GM19468 (cell line): ENCODE measurements at regions not wholly inside any gene's neighbourhood (a gene's known extent, or its start where the extent isn't known, plus 50 kb on each side); places are given as distances from the start of the nearest gene placed in this dataset.
"Not testable (repeated sequence)": the region's sequence is repeated elsewhere in the genome, so short reads cannot be mapped to it uniquely, and the experiment has no call there.

Source experiments
- ATAC-seq: cut with Tn5 transposase; IDR thresholded peaks from one replicate; pipeline ENCODE4 v1.9.1; 2021; ENCODE audit warnings: mild to moderate bottlenecking, moderate library complexity, moderate number of reproducible peaks; ENCODE audit not compliant: unreplicated experiment; ENCODE audit errors: extremely low read depth

GRCh38 chr6:15938107-15938506, 190.8 kb upstream of the MYLIP start:
- no peak for ATAC-seq

GRCh38 chr6:15937602-15938001, 191.3 kb upstream of the MYLIP start:
- ATAC-seq = no peak

DNA sequence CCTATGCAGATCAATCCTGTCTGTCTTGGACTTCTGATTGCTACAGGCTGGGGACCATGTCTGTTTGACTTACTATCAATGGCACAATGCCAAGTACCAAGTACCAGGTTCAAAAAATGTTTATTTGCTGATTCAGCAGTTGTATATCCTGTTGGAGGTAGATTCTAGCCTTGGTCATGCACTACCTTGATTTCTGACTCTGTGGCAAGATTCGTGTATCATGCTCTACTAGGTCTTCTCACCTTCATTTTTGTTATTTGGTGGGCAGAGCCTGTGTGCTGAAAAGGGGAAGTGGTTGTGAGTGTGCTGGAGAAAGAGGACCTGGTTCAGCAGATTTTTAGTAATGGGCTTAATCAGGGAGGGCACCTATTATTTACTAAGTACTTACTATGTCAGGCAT, 192.4 kb upstream of the MYLIP start:
- peak; percentile 72 for ATAC-seq

- no peak for ATAC-seq
Observed at GRCh38 chr6:15935661-15936060, 193.2 kb upstream of the MYLIP start.

DNA sequence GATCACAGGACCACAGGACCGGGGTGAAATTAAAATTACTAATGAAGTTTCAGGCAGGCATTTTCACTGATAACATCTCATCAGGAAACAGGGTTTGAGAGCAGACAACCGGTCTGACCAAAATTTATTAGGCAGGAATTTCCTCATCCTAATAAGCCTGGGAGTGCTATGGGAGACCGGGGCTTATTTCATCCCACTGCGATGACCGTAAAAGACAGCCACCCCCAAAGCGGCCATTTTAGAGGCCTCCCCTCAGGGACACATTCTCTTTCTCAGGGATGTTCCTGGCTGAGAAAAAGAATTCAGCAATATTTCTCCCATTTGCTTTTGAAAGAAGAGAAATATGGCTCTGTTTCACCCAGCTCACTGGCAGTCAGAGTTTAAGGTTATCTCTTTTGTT, 197.2 kb upstream of the MYLIP start:
- ATAC-seq = not testable (repeated sequence)

- ATAC-seq = no peak
Observed at GRCh38 chr6:15930207-15930606, 198.7 kb upstream of the MYLIP start.

DNA sequence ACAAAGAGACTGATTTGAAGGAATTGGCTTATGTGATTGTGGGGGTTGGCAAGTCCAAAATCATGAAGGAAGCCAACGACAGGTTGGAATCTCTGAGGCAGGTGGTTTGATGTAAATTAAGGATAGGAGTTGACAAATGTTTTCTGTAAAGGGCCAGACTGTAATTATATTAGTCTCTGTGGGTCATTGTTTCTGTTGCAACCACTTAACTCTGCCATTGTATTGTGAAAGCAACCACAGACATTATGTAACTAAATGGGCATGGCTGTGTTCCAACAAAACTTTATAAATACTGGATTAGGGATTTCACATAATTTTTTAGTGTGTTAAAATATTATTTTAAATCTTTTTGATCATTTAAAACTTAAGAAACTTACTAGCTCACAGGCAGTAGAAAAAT, 199.2 kb upstream of the MYLIP start:
- no peak for ATAC-seq

DNA sequence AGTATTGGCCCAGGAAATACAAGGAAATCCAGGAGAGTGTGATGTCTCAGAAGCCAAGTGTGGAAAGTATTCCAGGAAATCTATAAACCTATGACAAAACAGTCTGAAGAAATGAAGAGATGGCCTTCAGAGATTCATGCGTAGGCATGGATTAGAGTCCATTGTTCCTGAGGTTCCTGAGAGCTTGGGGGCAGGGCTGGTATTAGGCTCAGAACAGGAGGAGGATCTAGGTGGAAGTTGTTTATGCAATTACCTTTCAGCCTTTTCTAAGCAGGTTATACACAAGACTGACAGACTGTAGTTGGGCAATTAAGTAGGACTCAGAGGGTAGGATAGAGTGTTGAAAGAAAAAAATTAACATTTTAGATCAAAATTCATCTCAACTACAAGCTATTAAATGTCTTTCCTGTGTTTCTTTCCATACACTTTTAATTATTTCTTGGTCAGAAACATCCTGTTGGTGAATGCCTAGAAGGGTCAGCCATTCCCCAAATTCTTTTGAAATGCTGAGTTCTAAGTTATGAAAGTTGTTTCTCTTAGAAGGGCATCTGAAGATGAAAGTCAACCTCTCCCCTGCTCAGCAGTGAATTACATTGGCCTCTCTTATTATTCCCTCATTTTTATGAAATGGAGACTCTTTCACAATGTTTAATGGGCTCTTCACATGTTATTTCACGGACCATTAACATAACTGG, 201.2 kb upstream of the MYLIP start:
- ATAC-seq = no peak

DNA sequence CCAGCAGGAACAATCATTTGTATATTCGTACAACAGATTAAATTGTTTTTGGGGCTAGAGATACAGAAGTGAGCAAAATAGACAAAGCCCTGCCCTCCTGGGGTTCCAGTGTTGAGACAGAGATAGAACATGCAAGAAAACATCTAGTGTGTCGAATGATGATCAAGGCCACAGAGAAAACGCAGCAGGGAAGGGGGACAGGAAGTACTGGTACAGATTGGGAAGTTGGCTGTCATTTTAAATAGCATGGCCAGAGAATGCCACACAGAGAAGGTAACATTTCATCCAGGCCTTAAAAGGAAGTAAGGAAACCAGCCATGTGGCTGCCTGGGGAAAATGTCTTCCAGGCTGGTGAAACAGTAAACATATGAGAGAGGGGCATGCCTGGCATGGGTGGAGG, 202.6 kb upstream of the MYLIP start:
- no peak for ATAC-seq

DNA sequence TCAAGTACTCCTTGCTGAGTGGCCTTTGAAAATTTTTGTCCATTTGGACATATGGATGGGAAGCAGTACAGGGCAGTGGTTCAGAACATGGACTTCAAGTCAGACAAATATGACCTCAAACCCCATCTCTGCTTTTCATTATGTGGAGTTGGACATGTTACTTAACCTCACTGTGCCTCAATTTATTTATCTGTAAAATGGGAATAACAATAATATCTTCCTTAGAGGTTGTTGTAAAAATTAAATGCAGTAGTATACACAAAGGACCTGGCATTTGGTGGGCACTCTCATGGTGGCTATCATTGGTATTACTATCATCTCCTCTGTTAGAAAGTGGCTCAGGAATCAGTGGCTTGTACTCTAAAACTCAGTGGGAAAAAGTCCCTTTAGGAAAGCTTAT, 204.0 kb upstream of the MYLIP start:
- no peak for ATAC-seq

DNA sequence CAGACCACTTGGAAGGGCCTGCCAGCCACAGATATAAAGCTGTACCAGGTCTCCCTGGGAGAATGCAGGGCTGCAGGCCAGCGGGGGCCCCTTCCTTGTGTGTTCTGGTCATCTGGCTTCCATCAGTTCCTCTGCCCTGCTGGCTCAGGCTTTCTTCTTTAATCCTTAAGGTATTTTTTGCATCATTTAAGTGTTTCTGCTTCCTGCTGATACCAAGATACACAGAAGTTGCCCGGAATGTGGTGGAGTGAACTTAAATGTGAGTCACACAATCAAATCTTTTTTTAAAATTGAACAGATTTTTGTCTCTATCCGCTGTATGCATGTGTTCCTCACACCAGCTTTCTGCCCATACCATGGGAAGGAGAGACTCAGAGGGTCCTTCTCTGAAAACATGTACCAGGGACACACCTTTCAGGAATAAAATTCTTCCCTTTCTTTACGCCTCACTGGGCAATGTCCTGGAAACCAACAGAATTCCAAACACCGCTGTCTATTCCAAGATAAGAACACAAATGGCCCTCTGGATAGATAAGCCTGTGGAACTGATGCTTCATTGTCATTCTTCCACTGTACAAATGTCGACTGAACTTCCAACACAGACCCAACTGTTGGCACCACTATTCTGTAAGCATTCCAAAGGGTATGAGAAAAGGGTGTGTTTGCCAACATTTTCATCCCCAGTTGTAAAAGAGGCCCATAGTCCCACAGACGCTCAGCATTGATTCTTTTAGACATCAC, 206.2 kb upstream of the MYLIP start:
- ATAC-seq = no peak

DNA sequence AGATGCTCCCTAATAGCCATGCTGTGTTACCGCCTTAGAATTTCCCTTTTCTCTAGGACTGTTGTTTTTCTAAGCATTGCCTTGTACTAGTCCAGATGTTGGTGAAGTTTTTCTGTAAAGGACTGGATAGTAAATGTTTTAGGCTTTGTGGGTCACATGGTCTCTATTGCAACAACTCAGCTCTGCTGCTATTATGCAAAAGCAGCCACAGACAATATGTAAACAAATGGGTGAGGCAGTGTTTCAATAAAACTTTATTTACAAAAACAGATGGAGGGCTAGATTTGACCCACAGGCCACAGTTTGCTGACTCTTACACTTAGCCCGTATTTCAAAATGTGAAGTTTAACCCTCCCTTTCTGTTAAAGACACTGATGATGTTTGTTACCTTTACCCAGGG, 207.6 kb upstream of the MYLIP start:
- ATAC-seq = no peak

- no peak for ATAC-seq
Observed at GRCh38 chr6:15916581-15916980, 212.3 kb upstream of the MYLIP start.

DNA sequence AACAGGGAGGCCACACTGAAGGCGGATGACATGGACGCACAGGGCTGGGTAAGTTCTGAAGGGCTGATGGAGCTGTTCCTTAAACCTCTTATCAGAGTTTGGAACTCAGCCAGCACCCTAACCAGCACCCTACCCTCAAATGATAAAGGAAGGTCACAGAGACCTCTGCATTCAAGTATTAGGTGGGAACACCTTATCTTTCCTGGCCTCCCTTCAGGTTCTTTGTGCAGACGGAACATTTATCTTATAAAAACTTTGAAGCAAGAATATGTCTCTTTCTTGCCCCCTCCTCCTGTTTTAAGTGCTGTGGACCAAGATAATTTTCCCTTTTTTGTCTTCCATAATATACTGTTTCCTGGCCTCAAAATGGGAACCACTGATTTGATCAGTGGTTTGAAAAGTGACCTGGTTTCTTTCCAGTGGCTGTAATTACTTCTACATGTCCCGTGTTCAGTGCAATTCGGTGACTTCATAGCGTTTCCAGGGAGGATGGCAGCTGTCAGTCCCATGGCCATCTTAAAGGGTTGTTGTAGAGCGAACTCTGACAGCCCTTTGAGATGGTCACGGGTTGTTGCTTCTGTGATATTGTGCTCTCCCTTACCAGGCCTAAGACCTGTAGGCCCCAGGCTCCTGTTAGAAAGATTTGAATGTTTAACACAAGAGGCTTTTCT, 213.2 kb upstream of the MYLIP start:
- ATAC-seq = no peak

DNA sequence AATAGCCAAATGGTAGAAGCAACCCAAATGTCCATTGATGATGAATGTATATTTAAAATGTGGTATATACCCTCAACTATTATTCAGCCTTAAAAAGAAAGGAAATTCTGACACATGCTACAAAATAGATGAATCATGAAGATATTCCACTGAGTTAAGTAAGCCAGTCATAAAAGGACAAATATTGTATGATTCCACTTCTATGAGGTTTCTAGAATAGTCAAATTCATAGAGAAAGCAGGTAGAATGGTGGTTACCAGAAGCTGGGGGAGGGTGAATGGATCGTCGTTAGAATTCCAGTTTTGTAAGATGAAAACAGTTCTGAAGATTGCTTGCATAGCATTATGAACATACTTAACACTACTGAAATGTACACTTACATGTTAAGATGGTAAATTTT, 214.3 kb upstream of the MYLIP start:
- ATAC-seq = no peak

GRCh38 chr6:15913573-15913972, 215.3 kb upstream of the MYLIP start:
- ATAC-seq = no peak

DNA sequence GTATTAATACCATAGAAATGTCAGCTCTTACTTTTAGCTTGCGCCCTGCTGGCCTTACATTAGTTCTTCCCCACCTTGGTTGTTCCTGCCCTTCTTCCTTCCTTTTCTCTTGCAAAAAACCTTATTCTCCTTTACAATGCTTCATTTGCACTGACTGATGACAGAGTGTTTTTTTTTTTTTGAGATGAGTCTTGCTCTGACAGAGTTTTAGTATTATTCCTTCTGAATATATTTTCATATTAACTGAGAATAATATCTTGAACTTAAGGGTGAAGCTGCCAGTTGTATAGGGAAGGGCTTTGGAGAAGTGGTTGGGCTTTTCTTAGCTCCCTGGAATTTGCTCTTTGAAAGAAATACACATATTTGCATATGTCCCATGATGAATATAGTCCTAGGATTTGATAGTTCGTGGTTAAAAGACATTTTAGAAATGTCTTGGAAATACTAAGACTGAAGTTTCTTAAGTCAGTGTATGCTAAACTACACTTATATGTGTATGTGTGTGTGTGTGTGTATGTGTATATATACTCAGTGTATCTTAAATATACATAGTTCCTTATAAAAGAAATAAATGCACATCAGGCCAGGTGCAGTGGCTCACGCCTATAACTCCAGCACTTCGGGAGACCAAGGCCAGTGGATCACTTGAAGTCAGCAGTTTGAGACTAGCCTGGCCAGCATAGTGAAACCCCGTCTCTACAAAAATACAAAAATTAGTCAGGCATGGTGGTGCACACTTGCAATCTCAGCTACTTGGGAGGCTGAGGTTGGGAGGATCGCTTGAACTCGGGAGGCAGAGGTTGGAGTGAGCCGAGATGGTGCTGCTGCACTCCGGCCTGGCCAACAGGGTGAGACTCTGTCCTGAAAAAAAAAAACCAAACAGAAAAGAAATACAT, 216.1 kb upstream of the MYLIP start:
- ATAC-seq = no peak

DNA sequence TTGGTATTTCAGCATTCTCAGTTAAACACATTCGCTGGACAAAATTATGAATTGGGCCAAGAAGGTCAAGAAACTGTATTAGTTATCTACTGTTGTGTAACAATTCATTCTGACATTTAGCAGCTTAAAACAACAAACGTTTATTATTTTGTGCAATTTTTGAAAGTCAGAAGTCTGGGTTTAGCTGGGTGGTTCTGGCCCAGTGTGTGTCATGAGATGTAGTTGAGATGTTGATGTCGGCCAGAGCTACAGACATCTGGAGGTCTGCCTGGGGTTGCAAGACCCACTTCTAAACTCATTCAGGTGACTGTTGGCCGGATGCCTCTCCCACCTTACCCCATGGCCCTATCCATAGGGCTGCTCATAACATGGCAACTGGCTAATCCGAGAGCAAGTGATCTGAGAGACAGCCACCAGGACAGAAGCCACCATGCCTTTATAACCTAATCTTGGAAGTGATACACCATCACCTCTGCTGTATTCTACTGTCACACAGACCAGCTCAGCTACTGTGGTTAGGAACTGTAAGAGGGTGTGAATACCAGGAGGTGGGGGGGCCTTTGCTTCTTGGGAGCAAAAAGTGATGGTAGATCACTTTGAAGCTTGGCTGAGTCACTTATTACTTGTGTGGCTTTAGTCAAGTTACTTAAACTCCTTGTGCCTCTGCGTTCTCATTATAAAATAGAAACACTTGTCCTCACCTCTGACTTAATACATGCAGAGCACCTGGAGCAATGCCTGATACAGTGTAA, 217.0 kb upstream of the MYLIP start:
- ATAC-seq = no peak

- no peak for ATAC-seq
Observed at GRCh38 chr6:15909290-15910070, 219.4 kb upstream of the MYLIP start.
